ENCODE measurements at regions not wholly inside any gene's neighbourhood (a gene's known extent, or its start where the extent isn't known, plus 50 kb on each side); places are given as distances from the start of the nearest gene placed in this dataset.

- no peak for FAIRE-seq
- no peak for DNase-seq
- H3K4me3 ChIP-seq (ENCODE audit: low read depth in 1 of 3, low read length in 3 of 3) = no peak overlapping the region
- H3K27me3 ChIP-seq (ENCODE audit: control insufficient read depth in 3 of 3, insufficient read depth in 3 of 3, low read length in 3 of 3) = peaks cover 0 to 7% (median 2%) of the 10 kb centered on the region in 3 donors
- H3K27ac ChIP-seq (ENCODE audit: low read depth in 1 of 3, low read length in 2 of 3) = no peak overlapping the region
- no peaks in the 10 kb centered on the region for H3K36me3 ChIP-seq (ENCODE audit: control insufficient read depth in 3 of 3, insufficient read depth in 2 of 3, low read depth in 1 of 3, low read length in 3 of 3)
- 48 to 58% (median 51%) methylated on average over 8 of the region's 8 CpGs for WGBS, 3 donors
- H3K9me3 ChIP-seq (ENCODE audit: control insufficient read depth in 2 of 2, insufficient read depth in 1 of 2, low read depth in 1 of 2, low read length in 1 of 2) = no peaks in the 10 kb centered on the region
- H3K4me1 ChIP-seq (ENCODE audit: control insufficient read depth in 3 of 3, insufficient read depth in 2 of 3, low read depth in 1 of 3, low read length in 2 of 3) = no peaks in the 10 kb centered on the region
Measured at GRCh38 chr4:3856604-3857204, 90.5 kb downstream of the ADRA2C start.

GRCh38 chr4:3857269-3857926 is 91.2 kb downstream of the ADRA2C start:
- DNase-seq = no peak
- peaks cover 0 to 10% (median 2%) of the 10 kb centered on the region in 3 donors for H3K27me3 ChIP-seq (ENCODE audit: control insufficient read depth in 3 of 3, insufficient read depth in 3 of 3, low read length in 3 of 3)
- no peak overlapping the region for H3K4me3 ChIP-seq (ENCODE audit: low read depth in 1 of 3, low read length in 3 of 3)
- WGBS, 3 donors = 39 to 63% (median 42%) methylated on average over 9 of the region's 9 CpGs
- no peak overlapping the region for H3K27ac ChIP-seq (ENCODE audit: low read depth in 1 of 3, low read length in 2 of 3)
- no peaks in the 10 kb centered on the region for H3K36me3 ChIP-seq (ENCODE audit: control insufficient read depth in 3 of 3, insufficient read depth in 2 of 3, low read depth in 1 of 3, low read length in 3 of 3)
- H3K4me1 ChIP-seq (ENCODE audit: control insufficient read depth in 3 of 3, insufficient read depth in 2 of 3, low read depth in 1 of 3, low read length in 2 of 3) = no peaks in the 10 kb centered on the region
- FAIRE-seq = no peak
- H3K9me3 ChIP-seq (ENCODE audit: control insufficient read depth in 2 of 2, insufficient read depth in 1 of 2, low read depth in 1 of 2, low read length in 1 of 2) = no peaks in the 10 kb centered on the region

- H3K27ac ChIP-seq (ENCODE audit: low read depth in 1 of 3, low read length in 2 of 3) = no peak overlapping the region
- no peaks in the 10 kb centered on the region for H3K4me1 ChIP-seq (ENCODE audit: control insufficient read depth in 3 of 3, insufficient read depth in 2 of 3, low read depth in 1 of 3, low read length in 2 of 3)
- no peaks in the 10 kb centered on the region for H3K9me3 ChIP-seq (ENCODE audit: control insufficient read depth in 2 of 2, insufficient read depth in 1 of 2, low read depth in 1 of 2, low read length in 1 of 2)
- FAIRE-seq (no peak), DNase-seq (no peak)
- H3K36me3 ChIP-seq (ENCODE audit: control insufficient read depth in 3 of 3, insufficient read depth in 2 of 3, low read depth in 1 of 3, low read length in 3 of 3) = no peaks in the 10 kb centered on the region
- H3K27me3 ChIP-seq (ENCODE audit: control insufficient read depth in 3 of 3, insufficient read depth in 3 of 3, low read length in 3 of 3) = peaks cover 0 to 13% (median 2%) of the 10 kb centered on the region in 3 donors
- 72 to 76% (median 74%) methylated on average over 6 of the region's 6 CpGs for WGBS, 3 donors
- H3K4me3 ChIP-seq (ENCODE audit: low read depth in 1 of 3, low read length in 3 of 3) = no peak overlapping the region
Measured at GRCh38 chr4:3858046-3858730, 92.0 kb downstream of the ADRA2C start.

- no peak for DNase-seq
- WGBS, 3 donors = 75 to 82% (median 79%) methylated on average over 9 of the region's 9 CpGs
- Histone ChIP-seq H3K4me3 (ENCODE audit: low read depth in 1 of 3, low read length in 3 of 3) (no peak overlapping the region), H3K36me3 (ENCODE audit: control insufficient read depth in 3 of 3, insufficient read depth in 2 of 3, low read depth in 1 of 3, low read length in 3 of 3) (no peaks in the 10 kb centered on the region), H3K4me1 (ENCODE audit: control insufficient read depth in 3 of 3, insufficient read depth in 2 of 3, low read depth in 1 of 3, low read length in 2 of 3) (no peaks in the 10 kb centered on the region), H3K9me3 (ENCODE audit: control insufficient read depth in 2 of 2, insufficient read depth in 1 of 2, low read depth in 1 of 2, low read length in 1 of 2) (no peaks in the 10 kb centered on the region), H3K27ac (ENCODE audit: low read depth in 1 of 3, low read length in 2 of 3) (no peak overlapping the region), H3K27me3 (ENCODE audit: control insufficient read depth in 3 of 3, insufficient read depth in 3 of 3, low read length in 3 of 3) (peaks cover 0 to 13% (median 0%) of the 10 kb centered on the region in 3 donors)
- no peak for FAIRE-seq
Measured at GRCh38 chr4:3858765-3859388, 92.7 kb downstream of the ADRA2C start.

- WGBS, 3 donors = 86 to 97% (median 94%) methylated on average over 8 of the region's 8 CpGs
- H3K4me3 ChIP-seq (ENCODE audit: low read depth in 1 of 3, low read length in 3 of 3) = no peak overlapping the region
- no peaks in the 10 kb centered on the region for H3K4me1 ChIP-seq (ENCODE audit: control insufficient read depth in 3 of 3, insufficient read depth in 2 of 3, low read depth in 1 of 3, low read length in 2 of 3)
- FAIRE-seq (no peak), DNase-seq (no peak)
- no peak overlapping the region for H3K27ac ChIP-seq (ENCODE audit: low read depth in 1 of 3, low read length in 2 of 3)
- H3K27me3 ChIP-seq (ENCODE audit: control insufficient read depth in 3 of 3, insufficient read depth in 3 of 3, low read length in 3 of 3) = peaks cover 0 to 13% (median 0%) of the 10 kb centered on the region in 3 donors
- H3K36me3 ChIP-seq (ENCODE audit: control insufficient read depth in 3 of 3, insufficient read depth in 2 of 3, low read depth in 1 of 3, low read length in 3 of 3) = no peaks in the 10 kb centered on the region
- no peaks in the 10 kb centered on the region for H3K9me3 ChIP-seq (ENCODE audit: control insufficient read depth in 2 of 2, insufficient read depth in 1 of 2, low read depth in 1 of 2, low read length in 1 of 2)
Measured at GRCh38 chr4:3859571-3859970, 93.4 kb downstream of the ADRA2C start.

- 71 to 80% (median 76%) methylated on average over 33 to 35 of the region's 35 CpGs for WGBS, 3 donors
- Histone ChIP-seq H3K9me3 (ENCODE audit: control insufficient read depth in 2 of 2, insufficient read depth in 1 of 2, low read depth in 1 of 2, low read length in 1 of 2) (no peaks in the 10 kb centered on the region), H3K36me3 (ENCODE audit: control insufficient read depth in 3 of 3, insufficient read depth in 2 of 3, low read depth in 1 of 3, low read length in 3 of 3) (no peaks in the 10 kb centered on the region), H3K27ac (ENCODE audit: low read depth in 1 of 3, low read length in 2 of 3) (no peak overlapping the region), H3K27me3 (ENCODE audit: control insufficient read depth in 3 of 3, insufficient read depth in 3 of 3, low read length in 3 of 3) (peaks cover 0 to 13% (median 0%) of the 10 kb centered on the region in 3 donors), H3K4me1 (ENCODE audit: control insufficient read depth in 3 of 3, insufficient read depth in 2 of 3, low read depth in 1 of 3, low read length in 2 of 3) (no peaks in the 10 kb centered on the region), H3K4me3 (ENCODE audit: low read depth in 1 of 3, low read length in 3 of 3) (no peak overlapping the region)
- FAIRE-seq = no peak
- no peak for DNase-seq
Measured at GRCh38 chr4:3860061-3860912, 94.1 kb downstream of the ADRA2C start.

- Histone ChIP-seq H3K4me3 (ENCODE audit: low read depth in 1 of 3, low read length in 3 of 3) (no peak overlapping the region), H3K4me1 (ENCODE audit: control insufficient read depth in 3 of 3, insufficient read depth in 2 of 3, low read depth in 1 of 3, low read length in 2 of 3) (no peaks in the 10 kb centered on the region), H3K27ac (ENCODE audit: low read depth in 1 of 3, low read length in 2 of 3) (no peak overlapping the region), H3K9me3 (ENCODE audit: control insufficient read depth in 2 of 2, insufficient read depth in 1 of 2, low read depth in 1 of 2, low read length in 1 of 2) (no peaks in the 10 kb centered on the region), H3K27me3 (ENCODE audit: control insufficient read depth in 3 of 3, insufficient read depth in 3 of 3, low read length in 3 of 3) (peaks cover 0 to 13% (median 0%) of the 10 kb centered on the region in 3 donors), H3K36me3 (ENCODE audit: control insufficient read depth in 3 of 3, insufficient read depth in 2 of 3, low read depth in 1 of 3, low read length in 3 of 3) (no peaks in the 10 kb centered on the region)
- DNase-seq (no peak), FAIRE-seq (no peak)
- WGBS, 3 donors = 84 to 87% (median 86%) methylated on average over 28 of the region's 28 CpGs
Measured at GRCh38 chr4:3860913-3861636, 94.9 kb downstream of the ADRA2C start.
